CD8-positive, alpha-beta memory T cell (primary cell): ENCODE measurements at regions not wholly inside any gene's neighbourhood (a gene's known extent, or its start where the extent isn't known, plus 50 kb on each side); places are given as distances from the start of the nearest gene placed in this dataset.
"Not testable (repeated sequence)": the region's sequence is repeated elsewhere in the genome, so short reads cannot be mapped to it uniquely, and the experiment has no call there.

ENCODE experiments used
- CTCF ChIA-PET: fragments of 350-600 bp; sonication (Branson Sonifier 250); formaldehyde crosslinking; loops from one replicate; lab custom pipeline; 2021; ENCODE audit warnings: antibody characterized with exemption; lab: Charles Lee
- POLR2A ChIA-PET: fragments of 350-600 bp; sonication (Branson Sonifier 250); formaldehyde crosslinking; loops from one replicate; lab custom pipeline; 2021; ENCODE audit warnings: antibody characterized with exemption; lab: Charles Lee
- DNase-seq, 5 donors: peaks; one replicate each; pipeline versions ENCODE4 v3.0.0 to v3.0.0-alpha.2; 2020 to 2022; ENCODE audit warnings: mixed read lengths in 1 of 5
- H3K27ac ChIP-seq: one replicate; pipeline ENCODE4 v1.7.0; 2013; ENCODE audit warnings: low read depth, mild to moderate bottlenecking, low read length, moderate library complexity
- H3K27me3 ChIP-seq: 2 replicates; pipeline ENCODE4 v1.7.0; 2013; ENCODE audit warnings: low read length, mild to moderate bottlenecking; ENCODE audit not compliant: insufficient read depth, poor library complexity, severe bottlenecking
- H3K36me3 ChIP-seq: 2 replicates; pipeline ENCODE4 v1.7.0; 2013; ENCODE audit warnings: mild to moderate bottlenecking, low read length, moderate library complexity; ENCODE audit not compliant: insufficient read depth
- H3K4me1 ChIP-seq: 2 replicates; pipeline ENCODE4 v1.7.0; 2013; ENCODE audit warnings: mild to moderate bottlenecking, low read length, moderate library complexity; ENCODE audit not compliant: insufficient read depth
- H3K4me3 ChIP-seq: 2 replicates; pipeline ENCODE4 v1.7.0; 2013; ENCODE audit warnings: mild to moderate bottlenecking, low read length
- H3K9me3 ChIP-seq: 2 replicates; pipeline ENCODE4 v1.7.0; 2013; ENCODE audit warnings: mild to moderate bottlenecking, low read length
- H3K27ac Mint-ChIP-seq, 8 donors: one replicate each; pipeline ENCODE4 v1.8.0; 2020 to 2021; ENCODE audit warnings: mixed read lengths in 8 of 8, mild to moderate bottlenecking in 6 of 8, inconsistent platforms in 3 of 8, moderate library complexity in 3 of 8
- H3K27me3 Mint-ChIP-seq, 2 donors: one replicate each; pipeline ENCODE4 v1.8.0; 2020 to 2021; ENCODE audit warnings: mixed read lengths in 2 of 2, mild to moderate bottlenecking in 1 of 2, moderate library complexity in 1 of 2
- H3K36me3 Mint-ChIP-seq, 3 donors: one replicate each; pipeline ENCODE4 v1.8.0; 2020 to 2021; ENCODE audit warnings: mixed read lengths in 3 of 3, inconsistent platforms in 1 of 3, mild to moderate bottlenecking in 1 of 3
- H3K4me1 Mint-ChIP-seq, 3 donors: one replicate each; pipeline ENCODE4 v1.8.0; 2020 to 2021; ENCODE audit warnings: mixed read lengths in 3 of 3, inconsistent platforms in 1 of 3, mild to moderate bottlenecking in 1 of 3
- H3K4me3 Mint-ChIP-seq, 7 donors: one replicate each; pipeline ENCODE4 v1.8.0; 2020 to 2021; ENCODE audit warnings: mixed read lengths in 7 of 7, mild to moderate bottlenecking in 6 of 7, moderate library complexity in 4 of 7, inconsistent platforms in 2 of 7
- H3K9me3 Mint-ChIP-seq, 5 donors: one replicate each; pipeline ENCODE4 v1.8.0; 2020 to 2022; ENCODE audit warnings: mixed read lengths in 5 of 5, mild to moderate bottlenecking in 3 of 5, moderate library complexity in 2 of 5, inconsistent platforms in 1 of 5

GRCh38 chr15:50857763-50858162 is 50.7 kb upstream of the AP4E1 start:
- no peaks in the 10 kb centered on the region for H3K9me3 ChIP-seq
- Mint-ChIP-seq H3K36me3 (no peaks in the 10 kb centered on the region), H3K9me3 (peaks cover 0 to 1% (median 0%) of the 10 kb centered on the region in 5 donors), H3K4me3 (no peak overlapping the region), H3K27ac (no peak overlapping the region), H3K27me3 (peaks cover 0 to 3% of the 10 kb centered on the region in 2 donors), H3K4me1 (no peaks in the 10 kb centered on the region)
- ChIA-PET POLR2A (no interaction called here), CTCF (no interaction called here)
- H3K27me3 ChIP-seq: no peaks in the 10 kb centered on the region
- DNase-seq: no peak
- H3K36me3 ChIP-seq: no peaks in the 10 kb centered on the region
- H3K27ac ChIP-seq: no peak overlapping the region
- H3K4me1 ChIP-seq: no peaks in the 10 kb centered on the region
- no peak overlapping the region for H3K4me3 ChIP-seq

DNA sequence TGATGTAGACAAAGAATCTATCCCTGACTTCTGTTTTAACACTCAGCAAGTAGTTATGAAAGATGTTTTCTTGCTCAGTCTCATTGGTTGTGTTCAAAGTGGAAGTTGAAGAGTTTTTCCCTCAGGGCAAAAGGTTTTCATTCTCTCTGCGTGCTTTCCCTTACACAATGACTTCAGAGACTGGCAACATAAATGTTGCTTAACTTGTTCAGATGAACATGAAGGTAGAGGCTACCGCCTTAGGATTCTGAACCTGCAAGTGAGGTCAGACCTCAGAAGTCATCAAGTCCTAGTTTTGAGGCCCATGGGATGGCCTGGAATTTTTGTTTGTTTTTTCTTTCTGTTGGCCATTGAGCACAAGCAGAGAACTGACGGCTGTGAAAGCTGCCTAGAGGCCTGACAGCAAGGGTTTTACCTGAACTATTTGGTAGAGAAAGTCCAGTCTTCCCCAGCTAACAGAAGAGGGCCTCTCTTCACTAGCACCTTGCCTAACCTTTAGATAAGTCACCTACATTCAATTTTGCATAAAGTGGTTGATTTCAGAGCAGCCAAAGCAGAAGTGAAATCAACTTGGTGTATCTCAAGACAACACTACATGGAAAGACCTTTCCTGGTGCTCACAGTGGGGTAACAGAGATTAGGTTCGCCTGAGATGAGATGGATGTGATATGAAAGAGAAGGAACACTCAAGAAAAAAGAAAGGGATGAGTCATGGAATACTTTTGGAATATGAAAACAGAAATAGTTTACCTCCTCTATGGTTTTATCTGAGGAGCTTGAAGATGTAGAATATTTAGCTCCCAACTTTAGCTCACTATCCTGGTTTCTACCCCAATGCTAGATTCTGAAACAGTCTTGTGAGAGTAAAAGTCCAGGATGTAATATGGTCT is 53.6 kb upstream of the AP4E1 start:
- DNase-seq: no peak
- Histone ChIP-seq H3K9me3 (no peaks in the 10 kb centered on the region), H3K27me3 (no peaks in the 10 kb centered on the region), H3K36me3 (no peaks in the 10 kb centered on the region), H3K27ac (no peak overlapping the region), H3K4me3 (no peak overlapping the region), H3K4me1 (no peaks in the 10 kb centered on the region)
- CTCF ChIA-PET: interaction anchor here (0.9 kb wide), 1 partner anchor 9 kb away, joined by 3 read pairs; no protein-coding TSS in a partner anchor
- Mint-ChIP-seq H3K36me3 (peaks cover 0 to 4% (median 1%) of the 10 kb centered on the region in 3 donors), H3K27ac (peak overlapping the region in 1 of 8 donors; percentile 79), H3K9me3 (no peaks in the 10 kb centered on the region), H3K4me3 (no peak overlapping the region), H3K4me1 (no peaks in the 10 kb centered on the region), H3K27me3 (peaks cover 3% of the 10 kb centered on the region in 2 donors)
- POLR2A ChIA-PET: no interaction called here

DNA sequence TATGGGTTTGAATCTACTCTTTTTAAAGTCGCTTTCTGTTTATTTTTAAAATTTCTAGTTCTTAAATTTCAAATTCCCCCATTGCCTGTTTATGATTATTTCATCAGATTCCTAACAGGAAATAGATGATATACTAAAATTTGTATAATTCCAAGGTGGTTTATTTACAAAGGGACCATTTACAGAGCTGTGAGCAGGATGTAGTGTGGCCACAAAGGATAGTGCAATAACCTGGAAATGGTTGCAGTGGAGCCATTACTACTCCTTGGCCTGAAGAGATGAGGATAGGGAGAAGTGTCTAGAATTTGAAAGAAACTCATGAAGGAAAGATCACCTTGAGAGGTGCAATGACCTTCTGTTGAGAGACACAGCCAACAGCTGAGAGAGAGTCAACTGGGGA is 58.5 kb upstream of the AP4E1 start:
- no peak overlapping the region for H3K27ac Mint-ChIP-seq
- DNase-seq: no peak
- ChIA-PET CTCF (no interaction called here), POLR2A (no interaction called here)
- Histone ChIP-seq H3K4me3 (no peak overlapping the region), H3K9me3 (no peaks in the 10 kb centered on the region), H3K4me1 (no peaks in the 10 kb centered on the region), H3K27ac (no peak overlapping the region), H3K27me3 (no peaks in the 10 kb centered on the region), H3K36me3 (no peaks in the 10 kb centered on the region)
- peaks cover 0 to 4% (median 1%) of the 10 kb centered on the region in 3 donors for H3K36me3 Mint-ChIP-seq
- H3K4me3 Mint-ChIP-seq: no peak overlapping the region
- no peaks in the 10 kb centered on the region for H3K4me1 Mint-ChIP-seq
- no peaks in the 10 kb centered on the region for H3K9me3 Mint-ChIP-seq
- H3K27me3 Mint-ChIP-seq: peaks cover 0 to 3% of the 10 kb centered on the region in 2 donors

DNA sequence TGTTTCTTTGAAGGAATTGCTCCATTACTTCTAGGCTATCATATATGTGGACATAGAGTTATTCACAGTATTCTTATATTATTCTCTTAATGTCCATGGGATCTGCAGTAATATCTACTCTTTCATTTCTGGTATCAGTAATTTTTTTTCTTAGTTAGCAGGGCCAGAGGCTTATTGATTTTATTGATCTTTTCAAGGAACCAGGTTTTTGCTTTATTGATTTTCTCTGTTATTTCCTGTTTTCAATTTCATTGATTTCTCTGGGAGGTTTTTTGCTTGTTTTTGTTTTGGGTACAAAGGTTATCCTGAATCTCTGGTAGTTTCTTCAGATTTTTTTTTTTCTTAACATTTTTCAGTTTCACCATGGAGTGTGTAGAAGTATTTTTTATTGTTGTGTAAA is 60.1 kb upstream of the AP4E1 start:
- no peaks in the 10 kb centered on the region for H3K9me3 ChIP-seq
- no peak overlapping the region for H3K4me3 ChIP-seq
- Mint-ChIP-seq H3K27ac (no peak overlapping the region), H3K4me1 (no peaks in the 10 kb centered on the region), H3K9me3 (peaks cover 0 to 6% (median 1%) of the 10 kb centered on the region in 5 donors), H3K4me3 (no peak overlapping the region), H3K36me3 (peaks cover 0 to 8% (median 1%) of the 10 kb centered on the region in 3 donors), H3K27me3 (peaks cover 0 to 3% of the 10 kb centered on the region in 2 donors)
- ChIA-PET POLR2A (no interaction called here), CTCF (no interaction called here)
- H3K27ac ChIP-seq: no peak overlapping the region
- no peaks in the 10 kb centered on the region for H3K27me3 ChIP-seq
- no peak for DNase-seq
- H3K36me3 ChIP-seq: no peaks in the 10 kb centered on the region
- H3K4me1 ChIP-seq: no peaks in the 10 kb centered on the region

- H3K4me1 ChIP-seq, H3K4me1 Mint-ChIP-seq, H3K27me3 Mint-ChIP-seq, H3K27ac ChIP-seq, H3K27ac Mint-ChIP-seq, H3K4me3 ChIP-seq, H3K4me3 Mint-ChIP-seq, H3K9me3 Mint-ChIP-seq, H3K9me3 ChIP-seq, POLR2A ChIA-PET, H3K36me3 Mint-ChIP-seq, DNase-seq, H3K36me3 ChIP-seq, CTCF ChIA-PET, H3K27me3 ChIP-seq: not testable (repeated sequence)
Measured at GRCh38 chr15:50845181-50845580, 63.3 kb upstream of the AP4E1 start.

DNA sequence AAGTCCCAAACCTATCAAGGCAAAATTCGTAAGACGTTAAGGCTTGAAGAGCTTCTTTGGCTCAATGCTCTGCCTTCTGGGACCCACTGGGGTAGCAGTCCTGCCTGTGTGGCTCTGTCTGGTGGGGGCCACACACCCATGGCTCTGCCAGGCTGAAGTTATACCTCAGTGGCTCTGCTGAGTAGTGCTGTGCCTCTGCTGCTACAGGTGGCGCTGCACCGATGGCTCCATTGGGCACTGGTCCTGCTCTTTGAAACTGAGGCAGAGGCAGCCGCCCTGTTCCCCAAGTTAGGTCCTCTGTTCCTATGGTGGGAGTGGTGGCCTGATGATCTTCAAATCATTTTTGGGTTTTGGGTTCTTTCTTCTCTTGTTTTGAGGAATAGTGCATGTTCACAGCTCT is 68.0 kb upstream of the AP4E1 start:
- no peak overlapping the region for H3K4me3 Mint-ChIP-seq
- DNase-seq: no peak
- ChIA-PET CTCF (no interaction called here), POLR2A (no interaction called here)
- H3K27me3 Mint-ChIP-seq: peaks cover 2 to 14% of the 10 kb centered on the region in 2 donors
- Histone ChIP-seq H3K9me3 (no peaks in the 10 kb centered on the region), H3K4me3 (no peak overlapping the region), H3K4me1 (no peaks in the 10 kb centered on the region), H3K36me3 (no peaks in the 10 kb centered on the region), H3K27me3 (no peaks in the 10 kb centered on the region), H3K27ac (no peak overlapping the region)
- H3K27ac Mint-ChIP-seq: no peak overlapping the region
- H3K4me1 Mint-ChIP-seq: no peaks in the 10 kb centered on the region
- H3K36me3 Mint-ChIP-seq: peaks cover 0 to 4% (median 2%) of the 10 kb centered on the region in 3 donors
- H3K9me3 Mint-ChIP-seq: peaks cover 0 to 6% (median 1%) of the 10 kb centered on the region in 5 donors

DNA sequence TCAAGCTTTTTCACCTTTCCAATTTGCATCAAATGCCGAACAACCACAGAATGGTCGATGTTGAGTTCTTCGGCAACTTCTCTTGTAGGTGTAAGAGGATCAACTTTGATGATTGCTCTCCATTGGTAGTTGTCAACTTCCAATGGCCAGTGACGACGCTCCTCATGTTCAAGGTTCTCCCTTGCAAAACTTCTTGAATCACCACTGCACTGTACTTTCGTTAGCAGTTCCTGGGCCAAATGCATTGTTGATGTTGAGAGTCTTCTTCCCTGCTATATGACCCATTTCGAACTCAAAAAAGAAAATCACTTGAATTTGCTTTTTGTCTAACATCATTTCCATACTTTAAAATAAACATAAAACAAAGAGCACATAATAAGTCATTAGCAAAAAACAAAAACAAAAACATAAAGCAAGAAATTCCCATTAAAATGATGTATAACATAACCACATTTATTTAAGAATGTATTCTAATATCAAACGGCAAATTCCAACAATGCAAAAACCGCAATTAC is 71.2 kb upstream of the AP4E1 start:
- ChIA-PET CTCF (no interaction called here), POLR2A (no interaction called here)
- Mint-ChIP-seq H3K36me3 (peaks cover 0 to 2% (median 0%) of the 10 kb centered on the region in 3 donors), H3K9me3 (no peaks in the 10 kb centered on the region), H3K4me1 (no peaks in the 10 kb centered on the region), H3K4me3 (no peak overlapping the region), H3K27ac (no peak overlapping the region), H3K27me3 (peaks cover 2 to 14% of the 10 kb centered on the region in 2 donors)
- H3K9me3 ChIP-seq: no peaks in the 10 kb centered on the region
- no peak overlapping the region for H3K4me3 ChIP-seq
- no peaks in the 10 kb centered on the region for H3K27me3 ChIP-seq
- H3K36me3 ChIP-seq: no peaks in the 10 kb centered on the region
- DNase-seq: no peak
- no peak overlapping the region for H3K27ac ChIP-seq
- H3K4me1 ChIP-seq: no peaks in the 10 kb centered on the region

DNA sequence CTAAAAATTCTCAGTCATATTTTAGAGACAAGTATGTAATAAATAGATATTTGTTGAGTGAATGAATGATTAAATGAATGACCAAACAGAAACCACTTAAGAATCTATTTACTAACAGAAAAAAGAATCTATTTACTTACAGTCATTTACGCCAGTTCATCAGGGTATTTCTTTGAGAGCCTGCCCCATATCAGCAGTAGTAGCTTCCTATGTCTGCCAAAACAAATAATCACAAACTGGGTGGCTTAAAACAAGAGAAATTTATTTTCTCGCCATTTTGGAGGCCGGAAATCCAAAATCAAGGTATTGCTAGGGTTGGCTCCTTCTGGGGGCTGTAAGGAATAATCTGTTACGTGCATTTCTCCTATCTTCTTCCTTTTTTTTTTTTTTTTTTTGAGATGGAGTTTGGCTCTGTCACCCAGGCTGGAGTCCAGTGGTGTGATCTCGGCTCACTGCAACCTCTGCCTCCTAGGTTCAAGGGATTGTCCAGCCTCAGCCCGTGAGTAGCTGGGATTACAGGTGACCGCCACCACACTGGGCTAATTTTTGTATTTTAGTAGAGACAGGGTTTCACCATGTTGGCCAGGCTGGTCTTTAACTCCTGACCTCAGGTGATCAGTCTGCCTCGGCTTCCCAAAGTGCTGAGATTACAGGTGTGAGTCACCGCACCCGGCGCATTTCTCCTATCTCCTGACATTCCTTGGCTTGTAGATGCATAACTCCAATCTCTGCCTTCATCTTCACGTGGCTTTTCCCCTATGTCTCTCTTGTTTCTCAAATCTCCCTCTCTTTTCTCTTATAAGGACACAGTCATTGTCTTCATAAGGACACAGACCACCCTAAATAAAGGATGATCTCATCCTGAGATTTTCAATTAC is 65.2 kb upstream of the SPPL2A start:
- no peak overlapping the region for H3K4me3 ChIP-seq
- Mint-ChIP-seq H3K9me3 (no peaks in the 10 kb centered on the region), H3K27me3 (peaks cover 0 to 26% of the 10 kb centered on the region in 2 donors), H3K36me3 (no peaks in the 10 kb centered on the region), H3K4me3 (no peak overlapping the region), H3K27ac (no peak overlapping the region), H3K4me1 (no peaks in the 10 kb centered on the region)
- ChIA-PET CTCF (no interaction called here), POLR2A (no interaction called here)
- no peaks in the 10 kb centered on the region for H3K9me3 ChIP-seq
- H3K36me3 ChIP-seq: no peaks in the 10 kb centered on the region
- no peak for DNase-seq
- H3K27me3 ChIP-seq: no peaks in the 10 kb centered on the region
- H3K27ac ChIP-seq: no peak overlapping the region
- no peaks in the 10 kb centered on the region for H3K4me1 ChIP-seq
